ENCODE measurements at regions not wholly inside any gene's neighbourhood (a gene's known extent, or its start where the extent isn't known, plus 50 kb on each side); places are given as distances from the start of the nearest gene placed in this dataset.

- H3K4me2 ChIP-seq (ENCODE audit: low read length), result no peak overlapping the region
- no peak overlapping the region for H2BK120ac ChIP-seq (ENCODE audit: low read depth, low read length)
- no peak overlapping the region for H4K8ac ChIP-seq (ENCODE audit: low read depth, low read length)
- WGBS (ENCODE audit: extremely low coverage, insufficient coverage, low lambda C conversion rate), result no CpG with 5 or more reads among the region's 9 CpGs
- H3K18ac ChIP-seq (ENCODE audit: low read length), result no peak overlapping the region
- H3K9ac ChIP-seq (ENCODE audit: low read length), result no peak overlapping the region
- H2AK5ac ChIP-seq (ENCODE audit: low read length), result no peak overlapping the region
- no peak overlapping the region for H3K23ac ChIP-seq (ENCODE audit: low read length)
- no peaks in the 10 kb centered on the region for H3K79me1 ChIP-seq (ENCODE audit: low read length)
- H2BK15ac ChIP-seq (replicated peaks; ENCODE audit: low read depth), result no peak overlapping the region
- H3K79me2 ChIP-seq (ENCODE audit: control insufficient read depth, insufficient read depth, low read length), result no peaks in the 10 kb centered on the region
- H3K27ac ChIP-seq (ENCODE audit: low read depth, low read length), result no peak overlapping the region
- H3K27me3 ChIP-seq (ENCODE audit: insufficient read depth, low read length, poor library complexity), result no peaks in the 10 kb centered on the region
- no peak overlapping the region for H3K56ac ChIP-seq (ENCODE audit: low read length)
- H2BK5ac ChIP-seq (ENCODE audit: low read length), result no peak overlapping the region
- H3K36me3 ChIP-seq (ENCODE audit: control insufficient read depth, insufficient read depth, low read length), result no peaks in the 10 kb centered on the region
- no peak overlapping the region for H3K4me3 ChIP-seq (ENCODE audit: low read length)
- no peak overlapping the region for H3K4ac ChIP-seq (ENCODE audit: low read depth, low read length)
- no peaks in the 10 kb centered on the region for H3K4me1 ChIP-seq (ENCODE audit: control insufficient read depth, low read depth, low read length)
- no peak for DNase-seq
- H4K5ac ChIP-seq (ENCODE audit: low read length), result no peak overlapping the region
These were observed 267.1 kb downstream of the UTP18 start for GRCh38 chr17:51527225-51527982.

GRCh38 chr17:51528111-51528510 is 267.8 kb downstream of the UTP18 start:
- H4K8ac ChIP-seq (ENCODE audit: low read depth, low read length), result no peak overlapping the region
- no peaks in the 10 kb centered on the region for H3K27me3 ChIP-seq (ENCODE audit: insufficient read depth, low read length, poor library complexity)
- no peak overlapping the region for H3K23ac ChIP-seq (ENCODE audit: low read length)
- WGBS (ENCODE audit: extremely low coverage, insufficient coverage, low lambda C conversion rate), result no CpG with 5 or more reads among the region's 6 CpGs
- no peak overlapping the region for H3K56ac ChIP-seq (ENCODE audit: low read length)
- H3K36me3 ChIP-seq (ENCODE audit: control insufficient read depth, insufficient read depth, low read length), result no peaks in the 10 kb centered on the region
- H3K4me3 ChIP-seq (ENCODE audit: low read length), result no peak overlapping the region
- H3K27ac ChIP-seq (ENCODE audit: low read depth, low read length), result no peak overlapping the region
- no peaks in the 10 kb centered on the region for H3K79me2 ChIP-seq (ENCODE audit: control insufficient read depth, insufficient read depth, low read length)
- H4K5ac ChIP-seq (ENCODE audit: low read length), result no peak overlapping the region
- no peak overlapping the region for H2BK5ac ChIP-seq (ENCODE audit: low read length)
- H3K4ac ChIP-seq (ENCODE audit: low read depth, low read length), result no peak overlapping the region
- no peak for DNase-seq
- H2BK120ac ChIP-seq (ENCODE audit: low read depth, low read length), result no peak overlapping the region
- H2AK5ac ChIP-seq (ENCODE audit: low read length), result no peak overlapping the region
- H3K18ac ChIP-seq (ENCODE audit: low read length), result no peak overlapping the region
- no peak overlapping the region for H3K4me2 ChIP-seq (ENCODE audit: low read length)
- H2BK15ac ChIP-seq (replicated peaks; ENCODE audit: low read depth), result no peak overlapping the region
- H3K79me1 ChIP-seq (ENCODE audit: low read length), result no peaks in the 10 kb centered on the region
- H3K9ac ChIP-seq (ENCODE audit: low read length), result no peak overlapping the region
- H3K4me1 ChIP-seq (ENCODE audit: control insufficient read depth, low read depth, low read length), result no peaks in the 10 kb centered on the region

GRCh38 chr17:51533219-51533618 is 272.9 kb downstream of the UTP18 start:
- Histone ChIP-seq H4K8ac (ENCODE audit: low read depth, low read length) (no peak overlapping the region), H3K9ac (ENCODE audit: low read length) (no peak overlapping the region), H3K4me3 (ENCODE audit: low read length) (no peak overlapping the region), H3K56ac (ENCODE audit: low read length) (no peak overlapping the region), H3K36me3 (ENCODE audit: control insufficient read depth, insufficient read depth, low read length) (no peaks in the 10 kb centered on the region), H3K4me2 (ENCODE audit: low read length) (no peak overlapping the region), H3K4ac (ENCODE audit: low read depth, low read length) (no peak overlapping the region), H2BK120ac (ENCODE audit: low read depth, low read length) (no peak overlapping the region), H3K79me1 (ENCODE audit: low read length) (no peaks in the 10 kb centered on the region), H2BK15ac (replicated peaks; ENCODE audit: low read depth) (no peak overlapping the region), H3K27me3 (ENCODE audit: insufficient read depth, low read length, poor library complexity) (no peaks in the 10 kb centered on the region), H4K5ac (ENCODE audit: low read length) (no peak overlapping the region), H3K27ac (ENCODE audit: low read depth, low read length) (no peak overlapping the region), H3K23ac (ENCODE audit: low read length) (no peak overlapping the region), H3K79me2 (ENCODE audit: control insufficient read depth, insufficient read depth, low read length) (no peaks in the 10 kb centered on the region), H2AK5ac (ENCODE audit: low read length) (no peak overlapping the region), H3K18ac (ENCODE audit: low read length) (no peak overlapping the region), H2BK5ac (ENCODE audit: low read length) (no peak overlapping the region), H3K4me1 (ENCODE audit: control insufficient read depth, low read depth, low read length) (no peaks in the 10 kb centered on the region)
- WGBS (ENCODE audit: extremely low coverage, insufficient coverage, low lambda C conversion rate), result no CpG with 5 or more reads among the region's 3 CpGs
- DNase-seq, result no peak

GRCh38 chr17:51533821-51534220 is 273.5 kb downstream of the UTP18 start:
- no peak for DNase-seq
- H3K4ac ChIP-seq (ENCODE audit: low read depth, low read length), result no peak overlapping the region
- WGBS (ENCODE audit: extremely low coverage, insufficient coverage, low lambda C conversion rate), result no CpG with 5 or more reads among the region's 3 CpGs

GRCh38 chr17:51536627-51537026 is 276.3 kb downstream of the UTP18 start:
- no peak for DNase-seq
- Histone ChIP-seq H3K27ac (ENCODE audit: low read depth, low read length) (no peak overlapping the region), H4K8ac (ENCODE audit: low read depth, low read length) (no peak overlapping the region), H3K4me1 (ENCODE audit: control insufficient read depth, low read depth, low read length) (no peaks in the 10 kb centered on the region), H3K4me2 (ENCODE audit: low read length) (no peak overlapping the region), H3K79me2 (ENCODE audit: control insufficient read depth, insufficient read depth, low read length) (no peaks in the 10 kb centered on the region), H3K79me1 (ENCODE audit: low read length) (no peaks in the 10 kb centered on the region), H3K27me3 (ENCODE audit: insufficient read depth, low read length, poor library complexity) (no peaks in the 10 kb centered on the region), H3K4ac (ENCODE audit: low read depth, low read length) (no peak overlapping the region), H2BK15ac (replicated peaks; ENCODE audit: low read depth) (no peak overlapping the region), H2AK5ac (ENCODE audit: low read length) (no peak overlapping the region), H3K18ac (ENCODE audit: low read length) (no peak overlapping the region), H3K36me3 (ENCODE audit: control insufficient read depth, insufficient read depth, low read length) (no peaks in the 10 kb centered on the region), H3K23ac (ENCODE audit: low read length) (no peak overlapping the region), H3K9ac (ENCODE audit: low read length) (no peak overlapping the region), H3K56ac (ENCODE audit: low read length) (no peak overlapping the region), H3K4me3 (ENCODE audit: low read length) (no peak overlapping the region), H4K5ac (ENCODE audit: low read length) (no peak overlapping the region), H2BK5ac (ENCODE audit: low read length) (no peak overlapping the region), H2BK120ac (ENCODE audit: low read depth, low read length) (no peak overlapping the region)
- no CpG with 5 or more reads among the region's 7 CpGs for WGBS (ENCODE audit: extremely low coverage, insufficient coverage, low lambda C conversion rate)

More at GRCh38 chr17:51533821-51534220, 273.5 kb downstream of the UTP18 start:
- Histone ChIP-seq H3K23ac (ENCODE audit: low read length) (no peak overlapping the region), H2AK5ac (ENCODE audit: low read length) (no peak overlapping the region), H3K79me1 (ENCODE audit: low read length) (no peaks in the 10 kb centered on the region), H3K4me2 (ENCODE audit: low read length) (no peak overlapping the region), H3K4me1 (ENCODE audit: control insufficient read depth, low read depth, low read length) (no peaks in the 10 kb centered on the region), H2BK15ac (replicated peaks; ENCODE audit: low read depth) (no peak overlapping the region), H3K79me2 (ENCODE audit: control insufficient read depth, insufficient read depth, low read length) (no peaks in the 10 kb centered on the region), H3K9ac (ENCODE audit: low read length) (no peak overlapping the region), H3K27me3 (ENCODE audit: insufficient read depth, low read length, poor library complexity) (no peaks in the 10 kb centered on the region), H3K18ac (ENCODE audit: low read length) (no peak overlapping the region), H3K27ac (ENCODE audit: low read depth, low read length) (no peak overlapping the region), H3K56ac (ENCODE audit: low read length) (no peak overlapping the region), H4K8ac (ENCODE audit: low read depth, low read length) (no peak overlapping the region), H3K4me3 (ENCODE audit: low read length) (no peak overlapping the region), H2BK120ac (ENCODE audit: low read depth, low read length) (no peak overlapping the region), H4K5ac (ENCODE audit: low read length) (no peak overlapping the region), H3K36me3 (ENCODE audit: control insufficient read depth, insufficient read depth, low read length) (no peaks in the 10 kb centered on the region), H2BK5ac (ENCODE audit: low read length) (no peak overlapping the region)
